ENCODE measurements at regions not wholly inside any gene's neighbourhood (a gene's known extent, or its start where the extent isn't known, plus 50 kb on each side); places are given as distances from the start of the nearest gene placed in this dataset. TPM values are rescaled to one million over a fixed set of nuclear protein-coding genes. Genes with fewer than 3 reads are reported as not detected.

- no peak for DNase-seq (ENCODE audit: low read depth)
These were observed 83.7 kb upstream of the ETV6 start for GRCh38 chr12:11565752-11566151.

GRCh38 chr12:11568155-11568761 lies 81.2 kb upstream of the ETV6 start:
- no peak for DNase-seq (ENCODE audit: low read depth)

DNA sequence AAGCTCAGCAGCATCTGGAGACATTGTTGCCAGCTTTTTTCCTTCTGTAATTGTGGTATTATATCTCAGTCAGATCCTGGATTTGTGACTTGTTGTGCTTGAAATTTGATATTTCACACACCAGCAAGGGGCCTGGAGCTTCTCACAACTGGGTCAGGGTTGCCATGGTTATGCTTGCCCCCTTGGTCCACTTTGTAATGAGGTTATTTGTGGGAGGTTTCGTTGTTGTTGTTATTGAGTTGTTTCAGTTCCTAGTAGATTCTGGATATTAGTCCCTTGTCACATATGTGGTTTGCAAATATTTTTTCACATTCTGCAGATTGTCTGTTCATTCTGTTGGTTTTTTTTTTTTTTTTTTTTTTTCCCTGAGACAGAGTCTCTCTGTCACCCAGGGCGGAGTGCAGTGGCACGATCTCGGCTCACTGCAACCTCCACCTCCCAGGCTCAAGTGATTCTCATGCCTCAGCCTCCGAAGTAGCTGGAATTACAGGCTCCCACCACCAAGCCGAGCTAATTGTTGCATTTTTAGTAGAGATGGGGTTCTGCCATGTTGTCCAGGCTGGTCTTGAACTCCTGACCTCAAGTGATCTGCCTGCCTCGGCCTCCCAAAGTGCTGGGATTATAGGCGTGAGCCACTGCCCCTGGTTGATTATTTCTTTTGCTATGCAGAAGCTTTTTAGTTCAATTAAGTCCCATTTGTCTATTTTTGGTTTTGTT lies 80.6 kb upstream of the ETV6 start:
- DNase-seq (ENCODE audit: low read depth) = no peak

DNA sequence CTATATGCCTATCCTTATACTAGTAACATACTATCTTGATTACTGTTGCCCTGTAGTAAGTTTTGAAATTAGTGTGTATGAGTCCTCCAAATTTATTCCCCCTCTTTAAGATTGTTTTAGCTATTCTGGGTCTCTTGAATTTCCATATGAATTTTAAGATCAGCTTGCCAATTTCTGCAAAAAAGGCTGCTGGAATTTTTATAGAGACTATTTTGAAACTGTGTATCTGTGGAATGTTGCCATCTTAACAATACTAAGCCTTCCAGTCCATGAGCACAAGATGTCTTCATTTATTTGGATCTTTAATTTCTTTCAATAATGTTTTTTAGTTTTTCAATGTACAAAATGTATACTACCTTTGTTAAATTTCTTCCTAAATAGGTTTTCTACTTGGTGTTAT lies 79.8 kb upstream of the ETV6 start:
- no peak for DNase-seq (ENCODE audit: low read depth)

DNA sequence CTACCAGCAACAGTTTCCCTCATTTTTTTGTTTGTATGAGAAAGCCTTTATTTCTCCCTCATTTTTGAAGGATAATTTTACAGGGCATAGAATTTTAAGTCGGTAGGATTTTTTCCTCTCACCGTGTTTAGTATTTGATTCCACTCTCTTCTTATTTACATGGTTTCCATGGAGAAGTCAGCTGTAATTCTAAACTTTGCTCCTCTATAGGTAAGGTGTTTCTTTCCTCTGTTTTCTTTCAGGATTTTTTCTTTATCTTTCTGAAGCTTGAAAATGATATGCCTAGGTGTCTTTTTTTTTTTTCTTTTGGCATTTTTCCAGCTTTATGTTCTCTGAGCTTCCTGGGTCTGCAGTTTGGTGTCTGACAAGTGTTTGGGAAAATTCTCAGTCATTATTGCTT lies 75.6 kb upstream of the ETV6 start:
- no peak for DNase-seq (ENCODE audit: low read depth)

- DNase-seq (ENCODE audit: low read depth) = peak; percentile 75
These were observed 73.4 kb upstream of the ETV6 start for GRCh38 chr12:11576104-11576503.

GRCh38 chr12:11577658-11578260 lies 71.7 kb upstream of the ETV6 start:
- no peak for DNase-seq (ENCODE audit: low read depth)

DNA sequence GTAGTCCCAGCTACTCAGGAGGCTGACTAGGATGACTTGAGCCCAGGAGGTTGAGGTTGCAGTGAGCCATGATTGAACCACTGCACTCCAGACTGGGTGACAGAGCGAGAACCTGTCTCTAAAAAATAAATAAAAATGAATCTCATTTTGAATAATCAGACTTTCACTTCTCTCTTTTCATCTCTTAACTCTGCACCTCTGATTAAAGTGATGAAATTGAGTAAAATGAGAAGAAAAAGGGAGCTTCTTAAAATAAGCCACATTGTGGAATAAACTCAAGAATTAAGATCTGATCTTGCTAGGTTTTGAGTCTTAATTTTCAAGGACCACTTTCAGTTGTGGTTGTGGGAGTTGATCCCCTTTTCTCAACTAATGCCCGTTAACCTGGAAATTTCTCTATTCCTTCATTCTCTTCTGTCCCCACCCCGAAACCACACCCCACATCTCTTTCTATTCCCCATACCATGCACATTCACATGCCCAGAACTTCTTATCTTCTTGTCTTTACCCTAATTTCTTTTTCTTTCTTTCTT lies 70.9 kb upstream of the ETV6 start:
- DNase-seq (ENCODE audit: low read depth) = no peak

DNA sequence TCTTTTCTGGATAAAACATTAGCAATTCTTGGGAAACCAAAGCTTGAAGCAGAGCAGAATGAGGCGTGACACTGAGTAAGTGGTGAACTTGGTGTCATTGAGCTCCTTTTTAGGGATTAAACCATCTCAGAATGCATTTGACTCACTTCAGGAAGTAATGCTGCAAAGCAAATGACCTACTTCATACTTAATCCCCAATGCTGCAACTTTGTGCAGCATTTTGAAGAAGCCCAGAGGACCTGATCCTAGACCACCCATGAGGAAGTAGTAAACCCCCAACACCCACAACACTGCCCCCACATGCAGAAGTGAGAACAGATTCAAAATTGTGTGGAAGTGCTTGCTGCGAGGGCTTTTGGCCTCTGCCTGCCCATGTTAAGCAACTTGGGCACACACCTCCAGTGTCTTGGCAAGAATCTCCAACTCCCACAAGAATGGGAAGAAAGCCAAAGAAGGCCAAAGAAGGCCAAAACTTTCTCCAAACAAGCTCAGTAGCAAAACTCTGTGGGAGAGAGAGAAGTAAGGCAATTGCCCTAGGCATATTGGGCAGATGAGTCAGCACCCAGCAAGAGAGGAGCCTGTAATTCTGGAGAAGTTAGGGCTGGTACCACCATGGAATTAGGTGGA lies 69.2 kb upstream of the ETV6 start:
- peak; percentile 93 for DNase-seq (ENCODE audit: low read depth)

DNA sequence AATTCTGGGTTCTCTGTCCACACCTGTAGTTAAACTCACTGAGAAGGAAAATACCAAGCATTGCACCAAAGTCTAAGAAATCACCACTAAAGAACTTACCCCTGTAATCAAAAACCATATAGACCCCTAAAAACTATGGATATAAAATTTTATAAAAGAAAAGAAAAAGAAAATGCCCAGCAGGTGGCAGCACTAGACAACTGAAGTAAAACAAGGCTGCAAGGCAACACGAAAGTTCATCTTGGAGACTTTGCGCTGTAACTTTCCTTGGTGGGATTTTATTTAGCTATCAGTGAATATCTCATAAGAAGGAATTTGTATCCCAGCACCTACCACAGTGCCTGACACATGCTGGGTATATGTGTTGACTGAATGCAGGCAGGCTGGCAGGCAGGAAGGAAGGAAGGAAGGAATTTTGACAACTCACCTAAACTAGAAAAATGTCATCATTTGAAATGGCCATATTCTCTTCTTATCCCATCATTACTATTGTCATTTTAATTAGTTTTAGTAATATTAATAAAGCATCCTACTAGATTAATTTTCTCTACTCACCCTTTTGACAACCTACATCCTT lies 68.2 kb upstream of the ETV6 start:
- peak; percentile 63 for DNase-seq (ENCODE audit: low read depth)

DNA sequence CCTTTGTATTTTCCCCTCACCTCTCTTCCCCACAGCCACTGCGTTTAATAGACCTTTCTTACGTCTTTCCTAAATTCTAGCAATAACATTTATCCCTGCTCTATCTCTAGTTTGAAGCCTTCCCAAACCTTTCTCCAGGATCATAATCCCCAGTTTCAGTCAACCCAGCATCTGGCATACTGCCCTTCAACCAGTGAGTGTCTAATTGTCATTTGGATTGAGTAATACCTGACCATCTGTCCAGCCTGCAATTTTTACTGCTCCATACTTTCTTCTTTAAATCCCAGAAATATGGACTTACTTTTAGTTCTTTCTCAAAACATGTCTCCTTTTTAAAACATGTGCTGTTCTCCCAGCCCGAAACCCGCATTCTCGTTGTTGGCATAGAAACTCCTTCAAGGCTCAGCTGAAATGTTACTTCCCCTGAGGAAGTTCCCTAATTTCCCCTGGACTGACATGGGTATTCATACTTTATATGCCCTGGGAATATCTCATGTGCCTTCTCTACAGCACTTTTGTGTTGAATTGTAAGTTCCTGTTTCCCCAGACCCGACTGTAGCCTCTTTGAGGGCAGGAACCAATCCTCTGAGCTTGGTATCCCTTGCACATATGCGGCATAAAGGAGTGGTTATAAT lies 65.1 kb upstream of the ETV6 start:
- DNase-seq (ENCODE audit: low read depth) = no peak

DNA sequence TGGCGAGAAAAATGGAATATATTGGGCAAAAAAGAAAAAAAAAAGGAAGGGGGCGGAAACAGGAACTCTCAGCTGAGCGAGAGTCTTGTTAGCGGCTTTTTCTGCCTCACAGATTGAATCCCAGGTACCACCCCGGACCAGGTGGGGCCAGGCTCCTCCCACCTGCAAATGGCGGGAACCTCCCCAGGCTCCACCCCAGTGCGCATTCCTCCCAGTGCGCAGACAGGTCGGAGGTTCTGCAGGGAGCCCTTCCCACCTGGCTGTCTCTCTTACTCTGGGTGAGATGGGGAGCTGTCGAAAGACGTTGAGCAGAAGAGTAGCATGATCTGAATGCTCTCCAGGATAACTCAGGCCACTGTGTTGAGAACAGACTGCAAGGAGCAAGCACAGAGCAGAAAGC lies 57.0 kb upstream of the ETV6 start:
- no peak for DNase-seq (ENCODE audit: low read depth)

GRCh38 chr12:11593013-11593412 lies 56.5 kb upstream of the ETV6 start:
- no peak for DNase-seq (ENCODE audit: low read depth)

DNA sequence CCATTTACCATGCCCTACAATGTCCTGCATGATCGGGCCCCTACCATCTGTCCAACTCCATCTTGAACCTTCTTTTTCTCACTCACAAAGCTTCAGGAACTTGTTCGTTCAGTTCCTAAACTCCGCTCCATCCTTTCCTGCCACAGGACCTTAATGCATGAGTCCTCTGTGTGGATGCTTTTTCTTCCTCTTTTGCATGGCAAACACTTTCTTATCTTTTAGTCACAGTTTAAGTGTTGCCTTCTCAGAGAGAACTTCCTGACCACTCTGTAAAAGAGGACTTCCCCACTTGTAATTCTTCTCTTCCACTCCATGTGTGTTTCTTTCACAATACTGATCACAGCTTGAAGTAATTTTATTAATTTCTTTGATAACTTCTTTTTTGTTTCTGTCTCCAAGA lies 54.4 kb upstream of the ETV6 start:
- no peak for DNase-seq (ENCODE audit: low read depth)

GRCh38 chr12:11596141-11596540 lies 53.3 kb upstream of the ETV6 start:
- DNase-seq (ENCODE audit: low read depth) = no peak

DNA sequence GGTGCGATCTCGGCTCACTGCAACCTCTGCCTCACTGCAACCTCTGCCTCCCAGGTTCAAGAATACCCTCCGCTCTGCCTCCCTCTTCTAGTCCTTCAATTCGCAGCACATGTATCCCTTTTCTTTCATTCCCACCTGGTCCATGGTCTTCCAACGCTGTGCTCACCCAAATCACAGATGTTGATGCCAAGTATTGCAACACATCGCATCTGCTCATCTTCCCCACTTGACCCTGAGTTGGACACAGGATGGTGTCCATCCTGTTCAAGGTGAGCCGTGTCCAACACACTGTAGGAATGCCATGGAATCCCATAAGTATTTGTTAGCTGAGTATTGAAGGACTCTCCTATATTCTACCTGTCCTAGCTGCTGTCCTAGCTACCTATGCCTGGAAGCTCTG lies 50.6 kb upstream of the ETV6 start:
- DNase-seq (ENCODE audit: low read depth) = no peak

Small RNA genes in the stretch of these regions (small RNA-seq; reads per million reads assigned to genes)
- gene AC007450.3 (not detected), gene HIGD1AP8 (not detected), gene RNU7-60P (not detected)
